GM21515 (cell line): ENCODE measurements at regions not wholly inside any gene's neighbourhood (a gene's known extent, or its start where the extent isn't known, plus 50 kb on each side); places are given as distances from the start of the nearest gene placed in this dataset.
"Not testable (repeated sequence)": the region's sequence is repeated elsewhere in the genome, so short reads cannot be mapped to it uniquely, and the experiment has no call there.

Source experiments
- ATAC-seq: cut with Tn5 transposase; IDR thresholded peaks from one replicate; pipeline ENCODE4 v1.9.1; 2021; ENCODE audit not compliant: unreplicated experiment

- no peak for ATAC-seq
Observed at GRCh38 chr6:137654365-137654981, 160.3 kb upstream of the OLIG3 start.

DNA sequence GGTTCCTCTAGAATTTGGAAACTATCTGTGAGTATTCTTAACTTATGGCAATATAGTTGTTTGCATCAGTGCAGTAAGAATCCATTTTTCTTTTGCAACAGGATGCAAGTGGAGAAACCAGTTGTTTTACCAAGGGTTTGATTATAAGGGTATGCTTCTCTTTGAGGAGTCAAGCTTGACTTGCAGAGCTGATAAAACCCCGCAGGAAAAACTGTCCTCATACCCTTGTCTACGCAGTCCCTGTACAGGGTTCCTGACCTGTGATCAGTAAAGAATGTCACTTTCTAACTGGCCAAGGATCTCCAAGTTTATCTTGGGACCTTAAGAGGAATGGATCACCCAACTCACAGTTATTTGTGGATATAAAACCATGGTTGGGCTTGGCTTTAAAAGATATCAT, 161.1 kb upstream of the OLIG3 start:
- no peak for ATAC-seq

GRCh38 chr6:137656735-137657134, 162.5 kb upstream of the OLIG3 start:
- no peak for ATAC-seq

DNA sequence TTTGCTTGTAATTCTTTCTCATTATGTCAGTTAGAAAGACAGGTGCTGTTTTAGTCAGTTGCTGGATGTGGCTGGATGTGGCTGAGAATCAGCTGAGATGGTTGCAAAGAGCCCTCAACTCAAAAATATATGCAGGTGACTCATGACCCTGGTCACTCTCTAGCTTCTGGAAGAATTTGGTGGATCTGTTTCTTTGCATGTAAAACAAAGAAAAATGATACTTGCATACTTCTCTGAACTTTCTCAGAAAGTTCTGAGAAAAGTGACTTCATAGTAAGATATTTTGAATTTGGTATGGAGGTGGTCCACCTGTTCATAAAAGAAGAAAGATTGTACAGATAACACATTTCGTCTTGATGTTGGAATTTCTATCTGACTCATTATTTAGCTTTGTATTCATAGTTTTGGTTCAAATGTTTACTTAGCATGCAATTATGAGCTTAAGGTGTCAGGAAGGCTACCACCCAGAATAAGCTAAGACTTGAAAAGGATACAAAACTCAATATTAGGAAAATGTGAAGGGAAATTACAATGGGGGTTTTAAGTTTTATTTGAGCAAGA, 163.2 kb upstream of the OLIG3 start:
- no peak for ATAC-seq

GRCh38 chr6:137658287-137658686, 164.1 kb upstream of the OLIG3 start:
- no peak for ATAC-seq

- ATAC-seq, result no peak
Observed at GRCh38 chr6:137659871-137660270, 165.7 kb upstream of the OLIG3 start.

DNA sequence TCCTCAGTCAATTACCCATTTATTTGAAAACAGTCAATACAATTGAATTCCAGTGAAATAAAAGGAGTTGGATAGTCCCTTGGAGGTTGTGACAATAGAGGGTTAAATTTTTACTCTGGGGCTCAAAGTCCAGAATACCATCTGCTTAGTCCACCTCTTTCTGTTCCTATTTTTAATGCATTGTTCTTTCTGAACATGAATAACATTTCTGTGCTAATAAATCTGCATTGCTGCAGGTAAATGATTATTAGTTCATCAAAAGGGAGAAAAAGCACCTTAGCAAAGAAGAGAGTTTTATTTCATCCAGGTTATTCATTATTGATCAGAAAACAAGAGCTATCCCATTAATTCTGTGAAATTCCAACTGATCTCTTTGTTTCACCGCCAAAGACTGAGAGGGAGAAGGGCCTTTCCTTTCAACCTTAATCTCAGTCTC, 166.1 kb upstream of the OLIG3 start:
- ATAC-seq, result no peak

- no peak for ATAC-seq
Observed at GRCh38 chr6:137661601-137662000, 167.4 kb upstream of the OLIG3 start.

DNA sequence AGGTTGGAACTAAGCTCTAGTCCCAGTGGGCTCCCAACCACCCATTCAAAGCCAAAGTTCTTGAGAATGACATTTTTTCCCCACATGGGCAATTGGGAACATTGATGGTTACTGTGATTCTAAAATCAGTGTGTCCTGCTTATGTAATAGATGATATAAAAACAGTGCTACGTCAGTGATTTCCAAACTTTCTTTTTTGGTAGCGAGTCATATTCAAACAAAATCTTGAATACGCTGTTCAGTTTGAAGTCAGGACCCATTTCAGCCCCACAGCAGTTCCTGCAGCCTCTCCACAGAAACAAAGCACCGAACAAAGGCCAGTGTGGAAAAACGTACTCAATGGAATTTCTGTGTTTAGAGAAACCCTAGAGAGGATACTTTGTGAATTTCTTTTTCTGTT, 170.0 kb upstream of the OLIG3 start:
- ATAC-seq, result no peak

- no peak for ATAC-seq
Observed at GRCh38 chr6:137665342-137665934, 171.2 kb upstream of the OLIG3 start.

GRCh38 chr6:137666202-137666774, 172.1 kb upstream of the OLIG3 start:
- peak; percentile 60 for ATAC-seq

DNA sequence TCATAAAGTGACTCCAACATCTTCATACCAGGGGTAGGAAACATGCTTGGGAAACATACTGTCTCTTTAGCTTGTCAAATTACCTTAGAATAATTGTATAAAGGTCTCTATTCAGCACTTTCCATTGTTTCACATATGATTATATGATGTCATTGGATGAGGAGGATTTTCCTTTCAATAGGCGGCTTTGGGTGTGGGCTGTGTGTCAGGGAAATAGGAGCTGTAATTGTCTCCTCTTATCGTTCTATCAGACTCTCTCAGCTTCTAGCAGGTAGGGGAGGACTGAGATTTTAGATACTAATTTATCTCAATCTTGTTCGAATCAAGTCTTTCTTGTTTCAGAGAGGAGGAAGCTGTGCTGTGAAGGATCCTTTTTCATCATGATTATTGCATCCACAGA, 179.4 kb upstream of the OLIG3 start:
- no peak for ATAC-seq

GRCh38 chr6:137676888-137677287, 182.7 kb upstream of the OLIG3 start:
- peak; percentile 67 for ATAC-seq

DNA sequence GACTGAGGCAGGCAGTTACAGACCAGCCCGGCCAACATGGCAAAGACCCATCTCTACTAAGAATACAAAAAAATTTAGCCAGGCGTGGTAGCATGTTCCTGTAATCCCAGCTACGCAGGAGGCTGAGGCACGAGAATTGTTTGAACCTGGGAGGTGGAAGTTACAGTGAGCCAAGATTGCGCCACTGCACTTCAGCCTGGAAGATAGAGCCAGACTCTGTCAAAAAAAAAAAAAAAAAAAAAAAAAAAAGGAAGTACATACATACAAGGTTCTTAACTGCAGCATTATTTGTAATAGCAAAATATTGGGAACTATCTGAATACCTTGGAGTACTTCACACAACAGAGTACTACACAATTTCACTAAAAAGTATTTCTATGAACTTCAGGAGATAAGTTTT, 183.5 kb upstream of the OLIG3 start:
- ATAC-seq, result no peak

DNA sequence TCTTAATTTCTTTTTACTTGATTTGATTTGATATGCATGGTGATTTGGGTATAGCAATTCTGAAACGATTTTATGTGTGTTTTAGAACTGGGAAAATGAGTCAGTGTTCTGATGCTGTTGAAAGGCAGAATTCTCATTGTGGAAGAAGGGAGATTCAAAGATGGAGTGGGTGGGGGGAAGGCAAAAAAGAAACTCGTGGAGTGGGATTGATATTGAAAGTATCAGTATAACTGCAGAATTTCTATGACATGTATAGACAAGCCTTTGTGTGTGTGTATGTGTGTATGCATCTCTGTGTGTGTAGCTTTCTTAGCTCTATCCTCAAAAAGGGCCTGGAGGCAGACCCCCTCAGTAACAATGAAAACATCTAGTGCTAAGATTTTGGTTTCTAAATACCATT, 184.3 kb upstream of the OLIG3 start:
- no peak for ATAC-seq

- ATAC-seq, result no peak
Observed at GRCh38 chr6:137680705-137681346, 186.2 kb upstream of the TNFAIP3 start.

GRCh38 chr6:137681445-137682009, 185.5 kb upstream of the TNFAIP3 start:
- ATAC-seq, result no peak

- ATAC-seq, result not testable (repeated sequence)
Observed at GRCh38 chr6:137682658-137683057, 184.4 kb upstream of the TNFAIP3 start.

GRCh38 chr6:137683916-137684315, 183.1 kb upstream of the TNFAIP3 start:
- no peak for ATAC-seq

GRCh38 chr6:137685798-137686375, 181.2 kb upstream of the TNFAIP3 start:
- no peak for ATAC-seq

- no peak for ATAC-seq
Observed at GRCh38 chr6:137687818-137688217, 179.2 kb upstream of the TNFAIP3 start.
